ENCODE measurements at regions not wholly inside any gene's neighbourhood (a gene's known extent, or its start where the extent isn't known, plus 50 kb on each side); places are given as distances from the start of the nearest gene placed in this dataset.

- TF ChIP-seq CTCF (IDR thresholded peaks at IDR 0.05 in 4 of 5, conservative IDR thresholded peaks at IDR 0.05 in 1 of 5) (no peak), POLR2A (IDR thresholded peaks at IDR 0.05) (no peak)
Observed at GRCh38 chr3:187912007-187912406, 166.7 kb upstream of the BCL6 start.

All from gastrocnemius medialis (tissue), 4 donors.